Sigmoid colon (tissue), 4 donors: ENCODE measurements at regions not wholly inside any gene's neighbourhood (a gene's known extent, or its start where the extent isn't known, plus 50 kb on each side); places are given as distances from the start of the nearest gene placed in this dataset.

Source experiments
- CTCF ChIP-seq, 4 experiments: fragments of 450-650 bp in 3 of 4; fragments of 200-600 bp in 1 of 4; IDR thresholded peaks; one replicate each; pipeline ENCODE4 v1.5.1; 2016 to 2019; ENCODE audit warnings: antibody characterized with exemption in 4 of 4, mild to moderate bottlenecking in 3 of 4, moderate library complexity in 2 of 4
- EP300 ChIP-seq, 4 donors: sonication (generic); formaldehyde crosslinking; IDR thresholded peaks; one replicate each; pipeline ENCODE4 v1.6.1; 2017; ENCODE audit warnings: antibody characterized with exemption in 4 of 4
- POLR2A ChIP-seq, 2 donors: fragments of 450-650 bp; IDR thresholded peaks; one replicate each; pipeline ENCODE4 v1.6.1; 2016; ENCODE audit warnings: antibody characterized with exemption in 2 of 2, mild to moderate bottlenecking in 2 of 2, moderate library complexity in 2 of 2
- POLR2AphosphoS5 ChIP-seq, 4 donors: sonication (generic); formaldehyde crosslinking; IDR thresholded peaks; one replicate each; pipeline ENCODE4 v1.6.1; 2017; ENCODE audit warnings: antibody characterized with exemption in 4 of 4

GRCh38 chr17:22514315-22514714 is 822.0 kb downstream of the KCNJ18 start:
- TF ChIP-seq POLR2AphosphoS5 (IDR thresholded peaks at IDR 0.05) (no peak), POLR2A (IDR thresholded peaks at IDR 0.05) (no peak), CTCF (IDR thresholded peaks at IDR 0.05) (no peak), EP300 (IDR thresholded peaks at IDR 0.05) (no peak)
